Stimulated activated CD8-positive, alpha-beta memory T cell treated with anti-CD3 and anti-CD28 coated beads, Interleukin-7, amount 100 ng/mL, for 24 hours (primary cell): ENCODE measurements at regions not wholly inside any gene's neighbourhood (a gene's known extent, or its start where the extent isn't known, plus 50 kb on each side); places are given as distances from the start of the nearest gene placed in this dataset.

Experiments used
- DNase-seq: peaks from one replicate; pipeline ENCODE4 v3.0.0-alpha.2; 2020; ENCODE audit warnings: low read depth

GRCh38 chr9:18393340-18394130 lies 80.4 kb upstream of the ADAMTSL1 start:
- no peak for DNase-seq

- DNase-seq, result no peak
These were observed 79.1 kb upstream of the ADAMTSL1 start for GRCh38 chr9:18394847-18395351.

GRCh38 chr9:18396102-18396728 lies 77.7 kb upstream of the ADAMTSL1 start:
- no peak for DNase-seq

- DNase-seq, result no peak
These were observed 76.9 kb upstream of the ADAMTSL1 start for GRCh38 chr9:18397076-18397475.

GRCh38 chr9:18398038-18398437 lies 75.9 kb upstream of the ADAMTSL1 start:
- DNase-seq, result no peak

- no peak for DNase-seq
These were observed 69.4 kb upstream of the ADAMTSL1 start for GRCh38 chr9:18404434-18405029.

- DNase-seq, result no peak
These were observed 68.7 kb upstream of the ADAMTSL1 start for GRCh38 chr9:18405240-18405639.

- no peak for DNase-seq
These were observed 63.0 kb upstream of the ADAMTSL1 start for GRCh38 chr9:18410983-18411382.

GRCh38 chr9:18421391-18421790 lies 52.6 kb upstream of the ADAMTSL1 start:
- no peak for DNase-seq

- no peak for DNase-seq
These were observed 51.5 kb upstream of the ADAMTSL1 start for GRCh38 chr9:18422296-18423036.

GRCh38 chr9:18423791-18424531 lies 50.0 kb upstream of the ADAMTSL1 start:
- DNase-seq, result no peak
